ENCODE measurements at regions not wholly inside any gene's neighbourhood (a gene's known extent, or its start where the extent isn't known, plus 50 kb on each side); places are given as distances from the start of the nearest gene placed in this dataset.
A peak's percentile ranks its signal among the peaks of the same experiment; 100 is the strongest.

DNA sequence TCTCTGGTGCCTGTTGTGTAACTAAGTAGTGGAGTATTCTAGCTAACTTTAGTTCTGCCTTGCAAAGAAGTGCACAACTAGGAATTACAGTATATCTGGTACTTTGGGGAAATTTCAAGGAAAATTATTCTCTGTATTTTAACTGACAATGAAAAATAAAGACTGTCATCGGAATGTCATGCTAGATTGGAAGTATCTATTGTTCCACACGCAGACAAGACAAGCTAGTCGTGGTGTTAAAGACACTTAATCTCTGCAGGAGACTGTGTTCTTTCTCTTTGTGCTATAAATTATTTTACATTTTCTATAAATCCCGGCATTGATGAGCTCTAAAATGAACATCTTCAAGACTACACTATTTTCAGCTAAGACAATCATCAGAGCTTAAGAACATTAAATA is 1068.8 kb upstream of the ADGRL4 start:
- no peak for FAIRE-seq

DNA sequence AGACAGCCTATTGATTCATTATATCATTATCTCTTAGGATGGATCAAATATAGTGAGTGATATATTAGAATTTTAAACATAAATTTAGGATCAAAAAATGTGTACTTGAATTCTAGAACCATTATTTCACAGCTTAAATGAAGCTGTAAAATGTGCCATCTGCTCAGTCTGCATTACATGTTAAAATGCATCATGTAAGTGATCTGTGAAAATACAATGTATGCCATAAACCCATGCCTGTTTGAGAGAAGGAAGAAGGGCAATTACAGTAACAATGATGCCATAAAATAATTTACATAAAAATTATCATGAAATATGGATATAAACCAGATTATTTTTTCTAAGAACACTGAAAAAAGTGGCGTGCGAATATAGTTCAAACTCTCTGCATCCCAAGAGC is 1066.0 kb upstream of the ADGRL4 start:
- no peak for FAIRE-seq

DNA sequence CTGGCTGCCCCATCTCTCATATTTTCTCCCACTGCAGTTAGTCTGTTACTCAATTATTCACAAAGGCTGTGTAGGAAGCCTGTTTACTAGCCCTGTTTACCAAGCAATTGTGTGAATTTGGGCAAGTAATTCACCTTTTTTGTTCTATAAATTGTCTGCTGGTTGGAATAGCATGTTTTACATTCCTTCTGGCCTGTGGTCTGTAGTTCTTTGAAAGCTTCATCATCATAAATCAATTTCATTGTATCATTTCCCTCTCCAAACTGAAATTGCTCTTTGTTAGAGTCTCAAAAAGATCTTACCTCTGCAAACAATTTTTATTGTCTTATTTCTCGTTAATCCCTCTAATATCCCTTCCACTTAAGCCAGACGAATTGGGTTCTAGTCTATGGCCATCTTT is 1059.5 kb upstream of the ADGRL4 start:
- FAIRE-seq = no peak

DNA sequence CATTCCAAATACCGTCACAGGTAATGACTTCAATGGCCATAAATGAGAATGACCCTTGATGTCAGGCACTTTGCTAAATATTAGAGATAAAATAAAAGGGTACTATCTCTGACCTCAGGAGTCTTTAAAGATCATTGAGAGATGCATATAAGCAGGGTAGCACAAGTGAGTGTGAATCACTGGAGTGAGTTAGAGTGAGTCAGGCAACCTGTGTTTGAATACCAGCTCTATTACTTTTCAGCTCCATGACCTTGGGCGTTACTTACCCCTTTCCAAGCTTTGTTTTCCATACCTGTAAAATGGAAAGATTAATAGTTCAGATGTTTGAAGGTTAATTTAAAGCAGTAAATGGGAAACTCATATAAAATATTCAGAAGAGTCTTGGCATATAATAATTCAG is 1058.0 kb upstream of the ADGRL4 start:
- no peak for FAIRE-seq

DNA sequence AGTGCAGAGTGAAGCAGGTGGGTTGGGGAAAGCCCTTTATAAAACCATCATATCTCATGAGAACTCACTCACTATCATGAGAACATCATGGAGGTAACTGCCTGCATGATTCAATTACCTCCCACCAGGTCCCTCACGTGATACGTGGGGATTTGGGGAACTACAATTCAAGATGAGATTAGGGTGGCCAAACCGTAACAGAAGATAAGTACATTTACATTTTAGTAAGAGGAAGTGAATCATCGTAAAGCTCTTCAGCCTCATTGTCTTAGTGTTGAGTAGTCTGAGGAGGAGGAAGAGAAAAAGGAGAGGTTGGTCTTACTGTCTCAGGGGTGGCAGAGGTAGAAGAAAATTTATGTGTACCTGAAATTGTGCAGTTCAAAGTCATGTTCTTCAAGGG is 1053.4 kb upstream of the ADGRL4 start:
- no peak for FAIRE-seq

DNA sequence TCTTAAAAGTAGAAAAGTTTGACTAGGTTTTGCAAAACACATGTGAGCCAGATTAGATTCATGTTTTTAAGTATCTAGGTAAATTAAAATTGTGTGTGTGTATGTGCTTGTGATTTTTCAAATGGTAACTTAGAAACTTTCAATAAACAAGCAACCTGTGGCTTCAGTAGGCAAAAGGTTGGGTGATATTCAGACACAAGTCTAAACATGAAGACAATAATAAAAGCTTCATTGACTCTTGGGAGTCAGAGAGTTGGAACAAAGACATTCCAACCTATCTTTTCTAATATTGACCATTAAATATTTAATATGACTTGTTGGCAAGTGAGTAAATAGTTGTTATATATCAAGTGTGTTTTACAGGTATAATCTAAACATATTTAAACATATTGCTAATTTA is 1049.6 kb upstream of the ADGRL4 start:
- FAIRE-seq = no peak

DNA sequence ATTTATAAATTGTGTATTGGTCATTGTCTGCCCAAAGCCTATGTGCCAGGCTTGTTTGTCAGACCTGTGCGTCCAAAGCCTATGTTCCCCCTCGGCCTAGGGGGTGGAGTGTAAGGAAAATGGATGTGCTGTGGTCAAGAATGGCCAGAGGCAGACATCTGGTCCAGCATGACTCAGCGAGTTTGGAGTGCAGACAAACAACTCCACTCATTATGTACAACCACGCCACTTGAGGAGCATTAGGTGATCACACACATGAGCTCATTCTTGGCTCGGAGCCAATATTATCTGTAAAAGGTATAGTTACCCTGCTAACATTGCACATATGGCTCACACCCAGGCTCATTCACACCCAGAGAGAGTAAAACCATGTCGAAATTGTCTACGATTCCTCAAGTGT is 1047.6 kb upstream of the ADGRL4 start:
- FAIRE-seq = no peak

DNA sequence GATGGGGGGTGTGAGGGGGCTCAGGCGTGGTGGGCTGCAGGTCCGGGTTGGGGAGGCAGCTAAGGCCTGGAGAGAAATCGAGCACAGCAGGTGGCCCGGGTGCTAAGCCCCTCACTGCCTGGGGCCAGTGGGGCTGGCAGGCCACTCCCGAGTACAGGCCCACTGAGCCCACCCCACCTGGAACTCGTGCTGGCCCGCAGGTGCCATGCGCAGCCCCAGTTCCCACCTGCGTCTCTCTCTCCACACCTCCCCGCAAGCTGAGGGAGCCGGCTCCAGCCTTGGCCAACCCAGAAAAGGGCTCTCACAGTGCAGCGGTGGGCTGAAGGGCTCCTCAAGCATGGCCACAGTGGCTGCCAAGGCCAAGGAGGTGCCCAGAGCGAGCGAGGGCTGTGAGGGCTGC is 1047.1 kb upstream of the ADGRL4 start:
- FAIRE-seq = no peak

DNA sequence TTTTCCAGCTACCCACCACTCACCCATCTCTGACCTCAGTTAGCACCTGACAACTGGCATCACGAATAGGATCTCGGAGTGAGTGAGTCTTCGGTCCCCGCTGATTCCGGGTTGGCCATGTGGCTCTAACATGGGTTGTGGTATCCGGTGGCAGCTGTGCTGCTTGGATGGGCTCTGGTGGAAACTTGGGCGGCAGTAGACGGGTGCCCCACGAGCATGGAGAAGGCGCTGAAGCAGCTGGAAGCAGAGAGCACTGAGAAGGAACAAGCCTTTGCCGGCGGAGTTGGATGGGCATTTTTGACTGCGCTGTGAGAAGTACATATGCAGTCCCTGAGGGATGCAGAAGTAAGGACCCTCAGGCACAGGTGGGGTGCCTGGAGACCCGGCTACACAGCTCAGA is 1044.0 kb upstream of the ADGRL4 start:
- FAIRE-seq = no peak

DNA sequence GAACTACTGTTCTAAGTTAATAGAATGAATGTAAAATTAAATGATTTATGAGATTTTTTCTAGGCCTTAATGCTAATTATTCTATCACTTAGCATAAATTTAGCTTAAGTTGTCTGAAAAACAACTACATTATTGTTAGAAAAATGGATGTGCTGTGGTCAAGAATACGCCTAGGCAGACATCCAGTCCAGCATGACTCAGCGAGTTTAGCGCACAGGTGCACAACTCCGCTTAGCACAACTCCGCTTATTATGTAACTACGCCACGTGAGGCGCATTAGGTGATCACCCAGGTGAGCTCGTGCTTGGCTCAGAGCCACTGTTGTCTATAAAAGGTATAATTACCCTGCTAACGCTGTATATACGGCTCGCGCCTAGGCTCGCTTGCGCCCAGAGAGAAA is 1043.6 kb upstream of the ADGRL4 start:
- no peak for FAIRE-seq

DNA sequence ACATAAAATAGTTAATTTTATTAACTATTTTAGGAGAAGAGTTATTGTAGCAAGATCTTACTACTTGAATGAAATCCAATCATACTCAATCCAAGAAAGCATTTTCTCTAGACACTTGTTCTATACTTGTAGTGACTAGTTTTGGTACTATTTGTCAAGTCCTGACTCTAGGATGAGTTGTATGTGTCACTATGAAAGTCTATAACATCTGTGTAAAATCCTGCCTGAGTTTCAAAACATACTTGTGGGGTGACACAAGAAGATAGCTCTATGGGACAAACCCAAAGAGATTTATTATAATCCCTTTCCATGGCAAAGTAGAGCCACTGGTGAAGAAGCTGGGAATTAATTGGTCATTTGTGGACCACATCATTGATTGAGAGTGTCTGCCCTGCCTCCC is 1042.2 kb upstream of the ADGRL4 start:
- FAIRE-seq = no peak

DNA sequence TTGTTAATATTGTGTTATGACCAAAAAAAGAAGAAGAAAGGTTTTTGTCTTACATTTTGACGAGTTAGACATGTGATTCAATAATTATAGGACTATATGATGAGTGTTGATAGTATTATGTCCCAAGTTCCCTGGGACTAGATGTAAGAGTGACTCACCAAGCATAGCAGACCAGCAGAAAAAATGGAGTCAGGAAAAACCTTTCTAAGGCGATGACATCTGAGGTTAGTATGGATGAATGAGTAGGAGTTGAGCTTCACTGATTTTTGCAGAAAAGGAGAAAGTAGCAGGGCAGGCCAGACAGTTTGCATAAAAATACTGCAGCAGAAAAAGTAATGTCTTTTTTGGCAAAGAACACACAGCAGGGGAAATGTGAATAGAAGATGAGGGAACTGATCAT is 1041.3 kb upstream of the ADGRL4 start:
- no peak for FAIRE-seq

DNA sequence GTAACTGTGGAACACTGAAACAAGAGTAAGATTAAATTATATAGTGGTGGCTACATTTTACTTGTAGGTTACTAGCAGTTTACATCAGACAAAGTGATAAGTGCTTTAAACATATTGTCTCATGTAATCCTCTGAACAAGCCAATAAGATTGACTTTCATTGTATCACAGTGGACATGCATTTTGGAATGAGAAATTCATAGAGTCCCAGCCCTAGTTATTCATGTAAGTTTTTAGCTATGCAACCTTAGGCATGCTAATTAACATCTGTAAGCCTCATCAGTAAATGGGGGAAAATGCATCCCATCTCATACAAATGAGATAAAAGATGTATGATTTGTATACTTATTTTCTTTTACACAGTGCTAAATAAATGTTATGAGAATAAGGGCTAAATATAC is 1038.1 kb upstream of the ADGRL4 start:
- FAIRE-seq = no peak

DNA sequence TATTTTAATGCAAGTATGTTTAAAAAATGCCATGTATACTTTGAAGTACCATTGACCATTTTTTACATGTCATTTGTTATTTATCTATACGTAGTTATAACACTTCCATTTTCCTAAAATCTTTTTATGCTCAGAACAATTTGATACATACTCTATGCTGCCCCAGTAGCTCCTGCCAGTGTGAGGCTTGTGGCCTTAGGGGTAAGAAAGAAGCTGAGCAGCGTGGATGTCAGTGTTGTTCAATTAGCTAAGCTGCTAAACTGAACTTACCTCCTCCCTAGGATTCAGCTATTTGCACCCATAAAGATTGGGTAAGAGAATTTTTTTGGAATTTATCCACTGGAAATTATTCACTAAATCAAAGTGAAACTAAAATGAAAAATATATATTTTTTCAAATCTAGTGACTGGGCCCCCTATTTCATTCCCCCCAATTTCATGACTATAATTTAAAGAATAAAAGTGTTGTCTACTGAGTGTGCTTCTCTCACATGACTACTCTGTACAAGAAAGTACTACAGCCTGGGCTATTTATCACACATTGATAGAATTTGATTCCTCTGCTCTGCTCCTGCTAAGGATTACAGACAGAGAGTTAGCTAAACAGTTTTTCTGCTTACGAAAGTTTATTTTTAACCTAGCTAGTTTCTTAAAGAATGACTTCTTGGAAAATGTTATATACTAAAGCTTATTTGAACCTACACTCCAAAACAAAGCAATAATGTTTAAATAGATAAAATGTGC is 1030.3 kb upstream of the ADGRL4 start:
- FAIRE-seq = no peak

DNA sequence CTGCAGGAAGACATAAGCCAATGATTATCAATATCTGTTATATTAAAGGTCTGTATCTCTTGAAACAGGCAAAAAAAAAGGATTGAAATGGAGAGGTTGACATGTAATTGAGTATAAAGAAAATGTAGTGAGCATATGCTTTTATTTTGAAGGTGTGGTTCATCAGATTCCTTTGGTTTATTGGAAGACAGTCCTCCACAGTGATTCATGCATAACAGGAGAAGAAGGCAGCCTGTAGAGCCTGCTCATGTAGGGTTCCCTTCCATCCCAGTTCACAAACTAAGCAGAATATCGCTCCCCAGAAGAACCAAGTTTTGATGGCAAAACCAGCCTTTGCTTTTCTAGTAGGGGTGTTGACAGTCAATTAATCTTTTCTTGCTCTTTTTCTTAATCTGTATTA is 1016.8 kb upstream of the ADGRL4 start:
- FAIRE-seq = no peak

DNA sequence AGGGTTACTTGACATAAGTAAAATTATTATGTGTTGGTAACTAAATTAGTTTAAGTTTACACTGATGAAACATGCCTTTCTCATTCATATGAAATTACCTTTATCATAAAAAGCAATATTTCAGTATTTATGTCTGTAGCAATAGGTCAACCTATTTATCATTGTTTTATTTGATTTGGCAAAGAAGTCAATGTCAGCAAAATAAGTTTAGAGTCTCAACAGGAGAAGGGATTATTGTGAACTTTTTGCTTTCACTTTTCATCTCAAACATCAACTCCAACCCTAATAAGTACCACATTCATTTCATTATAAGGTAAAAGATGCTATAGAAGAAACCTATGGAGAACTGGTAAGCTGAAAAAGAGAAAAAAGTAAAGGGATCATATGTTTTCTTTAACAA is 1015.4 kb upstream of the ADGRL4 start:
- peak; percentile 21 for FAIRE-seq

DNA sequence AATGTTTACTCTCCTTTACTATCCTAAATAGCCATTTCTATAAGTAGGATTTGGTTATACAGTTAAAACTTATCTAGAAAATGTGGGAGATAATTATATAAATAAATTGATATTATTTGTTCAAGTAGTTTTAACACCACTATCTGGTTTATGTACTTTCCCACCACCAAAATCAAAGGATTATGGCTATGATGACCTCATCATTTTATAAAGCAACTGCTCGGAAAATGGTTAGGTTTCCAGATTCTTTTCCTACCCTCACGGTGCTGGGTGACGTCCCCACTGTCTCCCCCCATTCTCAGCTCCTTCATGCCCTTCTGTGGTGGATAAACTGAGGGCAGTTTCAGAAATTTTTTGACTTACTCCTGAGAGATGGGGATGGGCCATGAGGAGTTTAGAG is 1011.8 kb upstream of the ADGRL4 start:
- FAIRE-seq = no peak

DNA sequence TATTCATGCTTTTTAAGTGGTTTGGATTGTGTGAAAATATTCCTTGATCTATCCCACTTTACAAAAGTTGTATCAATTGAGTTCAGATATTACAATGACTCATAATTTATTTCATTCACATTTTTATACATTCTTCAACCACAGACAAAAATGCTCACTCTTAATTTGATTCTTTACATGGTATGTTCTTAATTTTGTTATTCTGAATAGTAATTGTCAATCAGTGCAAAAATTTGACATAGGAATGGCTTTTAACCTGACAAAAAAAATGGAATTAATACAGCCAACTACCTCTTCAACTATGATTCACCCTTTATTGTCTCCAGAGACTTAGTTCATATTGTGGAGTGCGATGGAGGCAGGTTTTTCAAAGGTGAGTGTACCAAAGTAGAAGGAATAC is 1002.4 kb upstream of the ADGRL4 start:
- FAIRE-seq = no peak

DNA sequence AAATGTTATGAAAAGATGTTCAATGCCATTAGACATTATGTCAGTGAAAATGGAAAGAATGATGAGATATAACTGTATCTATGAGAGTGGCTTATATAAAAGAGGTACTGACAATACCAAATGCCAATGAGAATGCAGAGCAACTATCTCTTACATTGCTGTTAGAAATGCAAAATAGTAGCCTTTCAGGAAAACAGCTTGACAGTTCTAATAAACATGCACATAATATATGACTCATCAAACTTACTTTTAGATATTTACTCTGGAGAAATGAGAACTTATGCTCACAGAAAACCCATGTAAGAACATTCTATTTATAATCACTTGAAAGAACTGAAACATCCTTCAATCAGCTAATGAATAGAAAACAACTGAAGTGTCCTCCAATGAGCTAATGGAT is 996.7 kb upstream of the ADGRL4 start:
- no peak for FAIRE-seq

DNA sequence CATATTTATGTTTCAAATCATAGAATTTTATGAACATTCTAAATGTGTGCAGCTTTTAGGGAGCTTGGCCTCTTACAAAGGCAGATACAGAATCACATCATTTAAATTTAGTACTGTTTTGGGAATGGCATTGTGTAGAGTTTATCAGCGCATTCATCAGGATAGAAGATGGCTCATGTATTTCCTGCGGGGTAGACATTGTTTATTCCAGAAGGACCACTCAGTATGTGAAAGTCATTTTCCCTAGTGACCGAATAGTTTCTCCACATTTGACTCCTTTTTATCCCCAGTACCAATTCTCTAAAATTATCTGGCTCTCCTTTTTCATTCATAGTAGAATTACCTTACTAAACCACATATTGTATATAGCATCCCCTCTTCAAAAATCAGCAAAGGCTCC is 981.9 kb upstream of the ADGRL4 start:
- FAIRE-seq = no peak

DNA sequence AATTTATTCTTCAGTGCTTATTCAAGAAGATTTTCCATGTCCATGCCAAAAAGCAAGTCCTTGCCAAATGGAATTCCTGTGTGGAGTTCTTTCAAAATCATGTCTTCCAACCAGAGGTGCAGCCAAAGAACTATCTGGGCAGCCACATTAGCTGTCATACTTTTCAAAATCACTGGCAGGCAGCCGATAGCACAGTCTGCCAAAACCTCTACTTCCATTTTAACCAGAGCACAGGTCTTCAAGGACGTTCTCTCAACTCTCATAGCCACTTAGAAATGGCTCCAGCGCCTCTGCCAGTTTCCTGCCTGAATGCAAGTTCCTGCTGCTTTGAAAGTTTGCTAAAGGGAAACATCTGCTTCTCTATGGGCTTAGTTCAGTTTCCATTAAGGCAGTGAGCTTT is 975.7 kb upstream of the ADGRL4 start:
- FAIRE-seq = no peak

DNA sequence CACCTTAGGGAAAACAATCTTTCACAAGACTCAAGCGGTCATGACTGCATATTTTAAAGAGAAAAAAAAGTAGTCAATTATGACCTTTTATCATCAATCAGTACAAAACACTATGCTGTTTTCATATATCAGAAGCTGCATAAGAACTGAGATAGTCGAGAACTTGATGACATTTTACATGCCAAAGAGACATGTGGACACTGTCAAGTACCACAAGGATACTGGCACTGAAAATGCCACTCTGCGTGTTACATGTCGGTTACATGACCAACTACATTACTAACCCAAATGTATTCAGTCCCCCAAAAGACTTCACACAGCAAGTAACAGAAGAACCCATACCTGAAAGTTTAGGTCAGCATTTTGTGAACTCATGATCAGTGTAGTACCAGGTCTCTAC is 975.0 kb upstream of the ADGRL4 start:
- no peak for FAIRE-seq

DNA sequence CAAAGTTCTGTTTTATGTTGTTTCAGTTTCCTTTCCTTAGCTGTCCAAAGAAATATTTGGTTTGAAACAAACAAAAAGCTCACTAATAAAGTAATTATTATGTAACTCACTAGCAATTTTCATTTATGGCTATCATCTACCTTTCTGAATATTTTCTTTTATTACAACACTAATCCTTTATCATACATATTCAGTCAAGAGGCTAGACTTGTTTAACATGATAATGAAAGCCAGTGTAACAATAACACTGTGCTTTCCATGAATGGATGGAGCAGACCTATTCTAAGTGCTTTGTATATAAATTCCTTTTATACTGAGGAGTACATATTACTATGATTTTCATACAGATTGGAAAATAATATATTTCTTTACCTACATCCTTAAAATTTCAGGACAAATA is 972.8 kb upstream of the ADGRL4 start:
- FAIRE-seq = no peak

DNA sequence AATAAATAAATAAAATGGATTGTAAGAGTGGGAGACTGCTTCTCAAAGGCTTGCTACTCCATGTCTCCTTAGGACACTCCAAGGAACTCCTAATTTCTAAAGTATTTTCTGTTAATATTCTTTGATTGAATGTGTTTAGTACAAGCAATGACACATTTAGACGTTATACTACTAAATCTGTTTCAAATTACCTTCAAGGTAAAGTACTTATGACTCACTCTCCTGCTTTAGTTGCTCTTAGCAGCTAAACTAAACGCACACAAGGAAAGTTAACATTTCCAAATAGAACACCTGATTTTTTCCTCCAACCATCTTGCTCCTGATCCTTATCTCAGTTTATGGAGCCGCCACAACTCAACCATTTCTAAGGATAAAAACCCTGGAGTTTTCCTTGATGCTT is 969.8 kb upstream of the ADGRL4 start:
- no peak for FAIRE-seq

DNA sequence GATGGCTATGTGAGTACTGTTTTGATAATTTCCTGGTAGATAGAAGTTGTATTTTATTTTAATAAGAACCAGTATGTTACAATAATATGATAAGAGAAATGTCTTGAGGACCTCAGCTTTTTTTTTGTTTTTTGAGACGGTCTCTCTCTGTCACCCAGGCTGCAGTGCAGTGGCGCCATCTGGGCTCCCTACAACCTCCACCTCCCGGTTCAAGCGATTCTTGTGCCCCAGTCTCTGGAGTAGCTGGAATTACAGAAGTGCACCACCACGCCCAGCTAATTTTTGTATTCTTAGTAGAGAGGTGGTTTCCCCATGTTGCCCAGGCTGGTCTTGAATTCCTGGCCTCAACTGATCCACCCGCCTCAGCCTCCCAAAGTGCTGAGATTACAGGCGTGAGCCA is 968.1 kb upstream of the ADGRL4 start:
- no peak for FAIRE-seq

DNA sequence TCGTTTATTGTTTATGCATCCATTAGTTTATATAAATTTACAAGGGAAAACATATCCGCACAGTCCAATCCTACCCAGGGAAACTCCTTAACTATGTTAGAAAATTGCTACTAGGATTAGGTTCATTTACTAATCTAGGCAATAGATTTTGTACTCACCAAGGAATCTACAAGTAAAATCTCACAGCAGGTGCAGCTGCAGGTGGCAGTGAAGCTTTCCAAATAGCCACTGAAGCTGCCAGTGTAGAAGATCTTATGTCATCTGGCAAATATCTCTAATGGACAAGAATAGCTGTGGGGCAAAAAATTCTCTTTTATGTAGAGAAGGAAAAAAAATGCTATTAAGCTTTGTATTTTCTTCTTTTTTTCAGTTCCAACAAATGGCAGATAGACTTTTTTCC is 963.4 kb upstream of the ADGRL4 start:
- no peak for FAIRE-seq

All from A204.1 (cell line).